ENCODE measurements at regions not wholly inside any gene's neighbourhood (a gene's known extent, or its start where the extent isn't known, plus 50 kb on each side); places are given as distances from the start of the nearest gene placed in this dataset.

DNA sequence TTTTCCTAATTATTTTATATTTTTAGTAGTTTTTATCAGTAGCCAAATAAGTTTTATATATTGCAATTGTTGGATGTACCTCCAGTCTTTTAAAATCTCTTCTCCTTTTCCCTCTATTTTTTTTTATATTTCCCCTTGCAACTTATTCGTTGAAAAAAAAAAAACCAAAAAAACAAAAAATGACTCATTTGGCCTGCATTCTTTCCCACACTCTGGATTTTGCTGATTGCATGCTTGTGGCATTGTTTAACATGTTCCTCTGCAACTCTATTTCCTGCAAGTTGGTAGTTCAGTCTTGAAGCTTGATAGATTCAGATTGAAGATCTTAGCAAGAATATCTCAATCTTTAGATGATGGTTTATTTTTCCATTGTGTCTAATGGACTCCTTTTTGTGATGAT, 260.6 kb upstream of the BOD1L1 start:
- TF ChIP-seq EZH2phosphoT487 (IDR thresholded peaks at IDR 0.05; ENCODE audit: unreplicated experiment) (no peak), NANOG (IDR thresholded peaks at IDR 0.05; ENCODE audit: borderline replicate concordance) (no peak), EZH2 (IDR thresholded peaks at IDR 0.05; ENCODE audit: low read depth, unreplicated experiment) (no peak), POLR2AphosphoS5 (IDR thresholded peaks at IDR 0.05; ENCODE audit: low read depth) (no peak)
- TF ChIP-seq, protein P1, sequence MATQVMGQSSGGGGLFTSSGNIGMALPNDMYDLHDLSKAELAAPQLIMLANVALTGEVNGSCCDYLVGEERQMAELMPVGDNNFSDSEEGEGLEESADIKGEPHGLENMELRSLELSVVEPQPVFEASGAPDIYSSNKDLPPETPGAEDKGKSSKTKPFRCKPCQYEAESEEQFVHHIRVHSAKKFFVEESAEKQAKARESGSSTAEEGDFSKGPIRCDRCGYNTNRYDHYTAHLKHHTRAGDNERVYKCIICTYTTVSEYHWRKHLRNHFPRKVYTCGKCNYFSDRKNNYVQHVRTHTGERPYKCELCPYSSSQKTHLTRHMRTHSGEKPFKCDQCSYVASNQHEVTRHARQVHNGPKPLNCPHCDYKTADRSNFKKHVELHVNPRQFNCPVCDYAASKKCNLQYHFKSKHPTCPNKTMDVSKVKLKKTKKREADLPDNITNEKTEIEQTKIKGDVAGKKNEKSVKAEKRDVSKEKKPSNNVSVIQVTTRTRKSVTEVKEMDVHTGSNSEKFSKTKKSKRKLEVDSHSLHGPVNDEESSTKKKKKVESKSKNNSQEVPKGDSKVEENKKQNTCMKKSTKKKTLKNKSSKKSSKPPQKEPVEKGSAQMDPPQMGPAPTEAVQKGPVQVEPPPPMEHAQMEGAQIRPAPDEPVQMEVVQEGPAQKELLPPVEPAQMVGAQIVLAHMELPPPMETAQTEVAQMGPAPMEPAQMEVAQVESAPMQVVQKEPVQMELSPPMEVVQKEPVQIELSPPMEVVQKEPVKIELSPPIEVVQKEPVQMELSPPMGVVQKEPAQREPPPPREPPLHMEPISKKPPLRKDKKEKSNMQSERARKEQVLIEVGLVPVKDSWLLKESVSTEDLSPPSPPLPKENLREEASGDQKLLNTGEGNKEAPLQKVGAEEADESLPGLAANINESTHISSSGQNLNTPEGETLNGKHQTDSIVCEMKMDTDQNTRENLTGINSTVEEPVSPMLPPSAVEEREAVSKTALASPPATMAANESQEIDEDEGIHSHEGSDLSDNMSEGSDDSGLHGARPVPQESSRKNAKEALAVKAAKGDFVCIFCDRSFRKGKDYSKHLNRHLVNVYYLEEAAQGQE (IDR thresholded peaks at IDR 0.05; ENCODE audit: unreplicated experiment): no peak

All from GM23338 (cell line).